SK-N-DZ (cell line): ENCODE measurements at regions not wholly inside any gene's neighbourhood (a gene's known extent, or its start where the extent isn't known, plus 50 kb on each side); places are given as distances from the start of the nearest gene placed in this dataset.
A peak's percentile ranks its signal among the peaks of the same experiment; 100 is the strongest.
"Not testable (repeated sequence)": the region's sequence is repeated elsewhere in the genome, so short reads cannot be mapped to it uniquely, and the experiment has no call there.

Source experiments
- DNase-seq: peaks from one replicate; pipeline ENCODE4 v3.0.0-alpha.2; 2015; ENCODE audit warnings: low spot score

- DNase-seq = no peak
These were observed 274.5 kb downstream of the ALDH8A1 start for GRCh38 chr6:134675110-134676054.

- DNase-seq = no peak
These were observed 275.3 kb downstream of the ALDH8A1 start for GRCh38 chr6:134674562-134674961.

GRCh38 chr6:134669485-134669884 is 280.4 kb downstream of the ALDH8A1 start:
- DNase-seq = no peak

GRCh38 chr6:134667111-134667510 is 282.8 kb downstream of the ALDH8A1 start:
- no peak for DNase-seq

- no peak for DNase-seq
These were observed 283.8 kb downstream of the ALDH8A1 start for GRCh38 chr6:134666125-134666524.

- no peak for DNase-seq
These were observed 284.7 kb downstream of the ALDH8A1 start for GRCh38 chr6:134665029-134665723.

GRCh38 chr6:134663800-134664535 is 285.9 kb downstream of the ALDH8A1 start:
- no peak for DNase-seq

- DNase-seq = no peak
These were observed 286.5 kb downstream of the ALDH8A1 start for GRCh38 chr6:134663356-134663755.

GRCh38 chr6:134662077-134662700 is 287.7 kb downstream of the ALDH8A1 start:
- DNase-seq = no peak

GRCh38 chr6:134659885-134660284 is 290.0 kb downstream of the ALDH8A1 start:
- DNase-seq = not testable (repeated sequence)

GRCh38 chr6:134658596-134658995 is 291.3 kb downstream of the ALDH8A1 start:
- DNase-seq = no peak

GRCh38 chr6:134657751-134658527 is 292.0 kb downstream of the ALDH8A1 start:
- no peak for DNase-seq

GRCh38 chr6:134657343-134657742 is 292.6 kb downstream of the ALDH8A1 start:
- DNase-seq = no peak

GRCh38 chr6:134654751-134655150 is 295.1 kb downstream of the ALDH8A1 start:
- DNase-seq = no peak

GRCh38 chr6:134651519-134651918 is 298.4 kb downstream of the ALDH8A1 start:
- DNase-seq = no peak

GRCh38 chr6:134647861-134648260 is 302.0 kb downstream of the ALDH8A1 start:
- DNase-seq = no peak

- no peak for DNase-seq
These were observed 307.1 kb downstream of the ALDH8A1 start for GRCh38 chr6:134642819-134643218.

GRCh38 chr6:134642279-134642678 is 307.6 kb downstream of the ALDH8A1 start:
- DNase-seq = no peak

- peak; percentile 35 for DNase-seq
These were observed 308.9 kb downstream of the ALDH8A1 start for GRCh38 chr6:134640975-134641429.

GRCh38 chr6:134640229-134640628 is 309.7 kb downstream of the ALDH8A1 start:
- no peak for DNase-seq
